ENCODE measurements at regions not wholly inside any gene's neighbourhood (a gene's known extent, or its start where the extent isn't known, plus 50 kb on each side); places are given as distances from the start of the nearest gene placed in this dataset.

GRCh38 chr3:153762411-153763235 is 358.6 kb upstream of the ARHGEF26 start:
- TF ChIP-seq CTCF (IDR thresholded peaks at IDR 0.05 in 2 of 3, conservative IDR thresholded peaks at IDR 0.05 in 1 of 3; ENCODE audit: borderline replicate concordance in 1 of 3, insufficient read depth in 1 of 3, low read depth in 2 of 3, low read length in 2 of 3), result no peak
- TF ChIP-seq ZBTB33 (IDR thresholded peaks at IDR 0.05; ENCODE audit: extremely low read depth, insufficient replicate concordance, low read length), result no peak
- TF ChIP-seq POLR2A (IDR thresholded peaks at IDR 0.05; ENCODE audit: borderline replicate concordance, extremely low read depth, insufficient read depth, insufficient read length), result no peak
- TF ChIP-seq ATF3 (IDR thresholded peaks at IDR 0.05), result no peak
- no peak for TF ChIP-seq CEBPB (IDR thresholded peaks at IDR 0.05; ENCODE audit: low read depth)
- TF ChIP-seq YY1 (IDR thresholded peaks at IDR 0.05; ENCODE audit: extremely low read depth, insufficient replicate concordance, low read depth, low read length), result no peak
- no peak for TF ChIP-seq EZH2 (IDR thresholded peaks at IDR 0.05)
- TF ChIP-seq EZH2phosphoT487 (IDR thresholded peaks at IDR 0.05; ENCODE audit: borderline replicate concordance), result no peak

Data from HCT116 (cell line).